Spleen (tissue), 11 donors: ENCODE measurements at regions not wholly inside any gene's neighbourhood (a gene's known extent, or its start where the extent isn't known, plus 50 kb on each side); places are given as distances from the start of the nearest gene placed in this dataset.

Source experiments
- DNase-seq: peaks from one replicate; pipeline ENCODE4 v3.0.0-alpha.2; 2020
- H3K27ac ChIP-seq, 8 donors: fragments of 200-600 bp; sonication (generic) in 7 of 8; 1 replicate in 4 of 8; 2 replicates in 4 of 8; pipeline versions ENCODE4 v1.5.0 to v1.8.0; 2016 to 2021; ENCODE audit warnings: inconsistent platforms in 4 of 8, mild to moderate bottlenecking in 4 of 8, moderate library complexity in 1 of 8
- H3K27me3 ChIP-seq, 7 donors: fragments of 200-600 bp; sonication (generic) in 6 of 7; replicated peaks in 1 of 7; 1 replicate in 4 of 7; 2 replicates in 3 of 7; pipeline versions ENCODE4 v1.5.0 to v1.8.0; 2016 to 2021; ENCODE audit warnings: inconsistent platforms in 3 of 7, mild to moderate bottlenecking in 1 of 7
- H3K36me3 ChIP-seq, 6 donors: fragments of 200-600 bp; sonication (generic) in 5 of 6; 1 replicate in 4 of 6; 2 replicates in 2 of 6; pipeline versions ENCODE4 v1.5.0 to v1.8.0; 2016 to 2021; ENCODE audit warnings: inconsistent platforms in 2 of 6
- H3K4me1 ChIP-seq, 6 donors: fragments of 200-600 bp; sonication (generic) in 5 of 6; 1 replicate in 3 of 6; 2 replicates in 3 of 6; pipeline versions ENCODE4 v1.5.0 to v1.8.0; 2016 to 2021; ENCODE audit warnings: inconsistent platforms in 3 of 6
- H3K4me3 ChIP-seq, 8 donors: fragments of 200-600 bp; sonication (generic) in 7 of 8; 1 replicate in 4 of 8; 2 replicates in 4 of 8; pipeline versions ENCODE4 v1.5.0 to v1.8.0; 2016 to 2021; ENCODE audit warnings: inconsistent platforms in 4 of 8, mild to moderate bottlenecking in 4 of 8, moderate library complexity in 2 of 8
- H3K9me3 ChIP-seq, 8 donors: fragments of 200-600 bp; sonication (generic) in 7 of 8; 1 replicate in 4 of 8; 2 replicates in 4 of 8; pipeline versions ENCODE4 v1.5.0 to v1.8.0; 2016 to 2021; ENCODE audit warnings: inconsistent platforms in 4 of 8
- CTCF ChIP-seq, 11 experiments: fragments of 200-600 bp in 7 of 11; fragments of 450-650 bp in 4 of 11; sonication (generic) in 4 of 11; IDR thresholded peaks in 8 of 11; conservative IDR thresholded peaks in 3 of 11; 1 replicate in 7 of 11; 2 replicates in 4 of 11; pipeline versions ENCODE4 v1.4.0 to v1.8.0; 2016 to 2021; ENCODE audit warnings: antibody characterized with exemption in 11 of 11, inconsistent platforms in 4 of 11, mild to moderate bottlenecking in 1 of 11
- POLR2A ChIP-seq, 3 donors: fragments of 450-650 bp; IDR thresholded peaks; one replicate each; pipeline ENCODE4 v1.5.1; 2017; ENCODE audit warnings: antibody characterized with exemption in 3 of 3, mild to moderate bottlenecking in 1 of 3
- POLR2AphosphoS5 ChIP-seq, 3 donors: sonication (generic); formaldehyde crosslinking; IDR thresholded peaks; one replicate each; pipeline ENCODE4 v1.5.1; 2017; ENCODE audit warnings: antibody characterized with exemption in 3 of 3
- WGBS, 5 donors: extraction: QIAGEN DNeasy Blood & Tissue Kit in 3 of 5; methylation state at CpG; one replicate each; pipeline versions ENCODE4 v1.1.5 to v1.1.7; 2013 to 2018; 5-methylcytosine and 5-hydroxymethylcytosine counted together
- intact Hi-C: fragments of 100-400 bp; cut with DNase I; formaldehyde crosslinking; loops from one replicate; pipeline ENCODE4 v1.15.0; 2023; ENCODE audit warnings: low total_unique reads
- donor health status: healthy with polysubstance abuse.
- donor health status: DM: no; HTN: no; CAD: no; lungs with moderate emphysema.
- donor health status: DM: no; HTN: no; CAD: no.
- donor health status: Bipolar disorder and iron deficiency.
- donor health status: healthy.
- donor health status: DM: no; HTN: no; CAD: no.
- donor health status: DM: yes; HTN: yes; CAD: no.

GRCh38 chr15:85976102-85976501, 103.6 kb upstream of the AGBL1 start:
- WGBS, 5 donors, result 73 to 81% (median 77%) methylated on average over 3 of the region's 3 CpGs
- intact Hi-C loops, result no loop called here
- Histone ChIP-seq H3K27ac (no peak overlapping the region), H3K36me3 (no peaks in the 10 kb centered on the region), H3K27me3 (peaks cover 0 to 13% (median 0%) of the 10 kb centered on the region in 7 donors), H3K4me3 (no peak overlapping the region), H3K9me3 (peaks cover 0 to 9% (median 6%) of the 10 kb centered on the region in 8 donors), H3K4me1 (no peaks in the 10 kb centered on the region)
- TF ChIP-seq CTCF (IDR thresholded peaks at IDR 0.05 in 8 of 11, conservative IDR thresholded peaks at IDR 0.05 in 3 of 11), result no peak
- TF ChIP-seq POLR2A (IDR thresholded peaks at IDR 0.05), result no peak
- no peak for TF ChIP-seq POLR2AphosphoS5 (IDR thresholded peaks at IDR 0.05)
- no peak for DNase-seq

- H3K36me3 ChIP-seq, result no peaks in the 10 kb centered on the region
- 58 to 91% (median 74%) methylated on average over 3 of the region's 3 CpGs for WGBS, 5 donors
- no peaks in the 10 kb centered on the region for H3K4me1 ChIP-seq
- H3K27me3 ChIP-seq, result peaks cover 0 to 13% (median 0%) of the 10 kb centered on the region in 7 donors
- intact Hi-C loops, result no loop called here
- TF ChIP-seq POLR2A (IDR thresholded peaks at IDR 0.05) (no peak), CTCF (IDR thresholded peaks at IDR 0.05 in 8 of 11, conservative IDR thresholded peaks at IDR 0.05 in 3 of 11) (no peak), POLR2AphosphoS5 (IDR thresholded peaks at IDR 0.05) (no peak)
- H3K4me3 ChIP-seq, result no peak overlapping the region
- H3K27ac ChIP-seq, result no peak overlapping the region
- no peak for DNase-seq
- H3K9me3 ChIP-seq, result peaks cover 0 to 11% (median 6%) of the 10 kb centered on the region in 8 donors
Measured at GRCh38 chr15:85976986-85977385, 102.7 kb upstream of the AGBL1 start.

- intact Hi-C loops, result no loop called here
- H3K9me3 ChIP-seq, result peaks cover 0 to 16% (median 6%) of the 10 kb centered on the region in 8 donors
- H3K36me3 ChIP-seq, result no peaks in the 10 kb centered on the region
- no peak for TF ChIP-seq CTCF (IDR thresholded peaks at IDR 0.05 in 8 of 11, conservative IDR thresholded peaks at IDR 0.05 in 3 of 11)
- no peak for TF ChIP-seq POLR2A (IDR thresholded peaks at IDR 0.05)
- no peak for TF ChIP-seq POLR2AphosphoS5 (IDR thresholded peaks at IDR 0.05)
- no peak overlapping the region for H3K27ac ChIP-seq
- H3K27me3 ChIP-seq, result peaks cover 0 to 13% (median 0%) of the 10 kb centered on the region in 7 donors
- WGBS, 5 donors, result 74 to 89% (median 79%) methylated on average over 2 of the region's 2 CpGs
- H3K4me3 ChIP-seq, result no peak overlapping the region
- H3K4me1 ChIP-seq, result no peaks in the 10 kb centered on the region
- no peak for DNase-seq
Measured at GRCh38 chr15:85977586-85977985, 102.1 kb upstream of the AGBL1 start.

- TF ChIP-seq CTCF (IDR thresholded peaks at IDR 0.05 in 8 of 11, conservative IDR thresholded peaks at IDR 0.05 in 3 of 11) (no peak), POLR2AphosphoS5 (IDR thresholded peaks at IDR 0.05) (no peak), POLR2A (IDR thresholded peaks at IDR 0.05) (no peak)
- Histone ChIP-seq H3K4me3 (no peak overlapping the region), H3K27me3 (peaks cover 0 to 13% (median 0%) of the 10 kb centered on the region in 7 donors), H3K4me1 (no peaks in the 10 kb centered on the region), H3K36me3 (no peaks in the 10 kb centered on the region), H3K9me3 (peaks cover 0 to 16% (median 6%) of the 10 kb centered on the region in 8 donors), H3K27ac (no peak overlapping the region)
- intact Hi-C loops, result no loop called here
- no peak for DNase-seq
- WGBS, 5 donors, result 94 to 97% (median 96%) methylated on average over 5 of the region's 5 CpGs
Measured at GRCh38 chr15:85979929-85980328, 99.7 kb upstream of the AGBL1 start.
